GM12891 (cell line): ENCODE measurements at regions not wholly inside any gene's neighbourhood (a gene's known extent, or its start where the extent isn't known, plus 50 kb on each side); places are given as distances from the start of the nearest gene placed in this dataset.

Experiments
- POLR2A ChIP-seq: IDR thresholded peaks from 2 replicates; pipeline ENCODE4 v1.6.1; 2011; ENCODE audit warnings: low read depth, low read length, control low read depth
- POLR2AphosphoS5 ChIP-seq: IDR thresholded peaks from 2 replicates; pipeline ENCODE4 v1.6.1; 2011; ENCODE audit warnings: low read depth, low read length, control low read depth
- TAF1 ChIP-seq: IDR thresholded peaks from 2 replicates; pipeline ENCODE4 v1.6.1; 2011; ENCODE audit warnings: low read depth, low read length, control low read depth

DNA sequence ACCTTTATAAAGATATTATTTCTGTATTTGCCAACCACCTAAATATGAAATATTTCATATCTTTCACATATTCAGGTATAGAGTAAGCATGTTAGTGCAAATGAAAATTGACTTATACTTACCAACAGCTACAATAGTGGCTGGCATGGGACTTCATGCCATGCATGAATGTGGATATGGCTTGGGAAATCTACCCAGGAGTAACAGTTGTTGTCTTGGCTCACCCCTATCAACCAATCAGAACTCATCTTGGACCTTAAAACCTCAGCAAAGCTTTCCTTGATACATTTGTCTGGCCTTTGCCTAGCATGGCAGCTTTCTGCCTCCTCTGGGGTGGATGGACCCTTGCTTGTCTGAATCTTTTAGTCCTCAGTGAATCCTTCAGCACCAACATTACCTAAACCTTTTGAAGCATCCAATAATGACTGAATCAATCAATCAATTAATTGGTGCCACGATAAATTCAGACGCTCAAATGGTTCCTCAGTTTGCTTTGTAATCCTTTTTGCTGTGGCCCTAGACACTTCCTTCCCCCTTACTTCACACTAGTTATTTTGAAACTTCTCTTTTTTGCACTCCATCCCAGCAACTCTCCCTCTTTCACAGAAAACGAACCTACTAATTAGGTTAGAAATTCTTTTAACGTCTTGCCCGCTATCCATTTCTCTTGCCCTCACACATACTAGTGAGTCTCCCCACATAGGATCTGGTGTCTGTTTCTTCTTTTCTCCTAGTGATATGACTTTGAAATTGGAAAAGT is 132.3 kb upstream of the ZNF608 start:
- TF ChIP-seq POLR2AphosphoS5, result no peak
- TF ChIP-seq POLR2A, result no peak
- no peak for TF ChIP-seq TAF1
